ENCODE measurements at regions not wholly inside any gene's neighbourhood (a gene's known extent, or its start where the extent isn't known, plus 50 kb on each side); places are given as distances from the start of the nearest gene placed in this dataset.

DNA sequence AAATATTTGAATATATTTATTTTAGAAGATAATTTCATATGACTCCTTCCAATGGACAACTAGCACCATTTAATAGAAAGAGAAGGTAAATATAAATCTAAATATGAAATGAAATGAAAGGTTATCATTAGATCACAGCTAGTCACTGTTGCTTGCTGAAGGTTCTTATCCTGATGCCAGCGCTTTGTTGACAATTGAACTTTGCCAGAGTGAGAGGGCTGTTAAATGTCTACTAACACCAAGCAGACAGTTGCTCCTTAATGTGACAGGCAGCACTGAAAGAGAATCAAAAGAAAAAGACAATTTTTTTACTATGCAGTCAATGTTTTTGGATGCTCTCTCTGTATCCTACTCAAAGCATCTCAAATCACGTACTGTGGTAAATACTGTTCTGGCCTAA, 152.6 kb upstream of the SEMA6A start:
- TF ChIP-seq POLR2A (IDR thresholded peaks at IDR 0.05; ENCODE audit: low read length) = no peak
- no peak for TF ChIP-seq GATA1 (IDR thresholded peaks at IDR 0.05; ENCODE audit: low read depth, low read length)
